ENCODE measurements at regions not wholly inside any gene's neighbourhood (a gene's known extent, or its start where the extent isn't known, plus 50 kb on each side); places are given as distances from the start of the nearest gene placed in this dataset.

DNA sequence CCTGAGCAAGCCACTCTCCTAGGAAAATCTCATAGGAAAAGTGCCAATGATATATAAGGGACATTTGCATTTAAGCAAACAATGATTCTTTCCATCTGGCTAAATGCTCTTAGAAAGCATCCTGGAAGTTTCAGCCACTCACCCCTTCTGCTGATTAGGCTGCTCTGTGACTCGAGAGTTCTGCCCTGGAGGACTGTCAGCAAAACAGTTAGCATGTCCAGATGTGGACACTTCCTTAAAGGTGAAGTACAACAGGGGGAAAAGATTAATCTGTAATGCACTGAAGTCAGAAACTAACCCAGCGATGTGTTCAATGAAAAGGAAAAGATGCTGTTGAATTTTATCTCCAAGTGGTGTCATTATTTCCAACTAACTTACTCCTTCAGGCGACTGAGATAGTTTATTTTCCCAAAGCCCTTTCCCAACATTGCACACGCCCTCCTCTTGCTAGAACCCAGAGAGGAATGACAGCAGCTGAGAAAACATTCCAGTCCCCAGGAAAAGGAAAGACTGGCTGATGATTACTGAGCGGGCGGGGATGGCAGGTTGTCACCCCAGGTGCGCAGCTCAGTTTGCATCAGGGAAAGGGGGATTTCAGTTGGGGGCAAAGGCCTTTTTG lies 214.0 kb downstream of the SS18 start:
- peak; percentile 37 for DNase-seq
- Histone ChIP-seq H3K4me1 (no peaks in the 10 kb centered on the region), H3K27ac (no peak overlapping the region), H3K9me3 (no peaks in the 10 kb centered on the region), H3K9ac (ENCODE audit: low read depth in 2 of 2, low read length in 2 of 2) (no peak overlapping the region), H3K36me3 (no peaks in the 10 kb centered on the region), H3K4me3 (no peak overlapping the region), H3K27me3 (no peaks in the 10 kb centered on the region)
- no peak for TF ChIP-seq CTCF (IDR thresholded peaks at IDR 0.05)
- intact Hi-C loops (cut with DNase I) = no loop called here

- no peak for DNase-seq
- intact Hi-C loops (cut with DNase I) = no loop called here
- Histone ChIP-seq H3K9me3 (no peaks in the 10 kb centered on the region), H3K27me3 (no peaks in the 10 kb centered on the region), H3K4me3 (no peak overlapping the region), H3K27ac (no peak overlapping the region), H3K9ac (ENCODE audit: low read depth in 2 of 2, low read length in 2 of 2) (no peak overlapping the region), H3K36me3 (no peaks in the 10 kb centered on the region), H3K4me1 (no peaks in the 10 kb centered on the region)
- no peak for TF ChIP-seq CTCF (IDR thresholded peaks at IDR 0.05)
Observed at GRCh38 chr18:25875551-25876240, 214.7 kb downstream of the SS18 start.

DNA sequence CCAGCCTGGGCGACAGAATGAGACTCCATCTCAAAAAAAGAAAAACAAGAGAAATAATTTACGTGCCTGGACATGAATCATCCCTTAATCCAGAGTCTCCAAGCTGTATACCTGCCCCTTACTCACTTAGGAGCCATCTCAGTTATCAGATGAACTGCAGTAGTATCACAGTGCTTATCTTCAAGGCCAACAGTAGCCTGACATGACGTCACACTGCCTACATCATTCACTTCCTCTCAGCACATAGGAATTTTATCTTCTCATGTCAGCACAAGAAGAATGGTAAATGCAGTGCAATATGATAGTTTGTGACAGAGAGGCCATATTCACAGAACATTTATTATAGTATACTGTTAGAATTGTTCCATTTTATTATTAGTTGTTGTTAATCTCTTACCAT lies 216.6 kb downstream of the SS18 start:
- Histone ChIP-seq H3K4me1 (no peaks in the 10 kb centered on the region), H3K36me3 (no peaks in the 10 kb centered on the region), H3K9me3 (no peaks in the 10 kb centered on the region), H3K27me3 (no peaks in the 10 kb centered on the region), H3K9ac (ENCODE audit: low read depth in 2 of 2, low read length in 2 of 2) (no peak overlapping the region), H3K27ac (no peak overlapping the region), H3K4me3 (no peak overlapping the region)
- intact Hi-C loops (cut with DNase I) = no loop called here
- DNase-seq = no peak
- TF ChIP-seq CTCF (IDR thresholded peaks at IDR 0.05) = no peak

- TF ChIP-seq CTCF (IDR thresholded peaks at IDR 0.05) = no peak
- Histone ChIP-seq H3K9ac (ENCODE audit: low read depth in 2 of 2, low read length in 2 of 2) (no peak overlapping the region), H3K4me1 (no peaks in the 10 kb centered on the region), H3K4me3 (no peak overlapping the region), H3K36me3 (no peaks in the 10 kb centered on the region), H3K9me3 (no peaks in the 10 kb centered on the region), H3K27me3 (no peaks in the 10 kb centered on the region), H3K27ac (no peak overlapping the region)
- intact Hi-C loops (cut with DNase I) = no loop called here
- DNase-seq = no peak
Observed at GRCh38 chr18:25866331-25866730, 224.1 kb downstream of the SS18 start.

- H3K36me3 ChIP-seq = no peaks in the 10 kb centered on the region
- H3K4me1 ChIP-seq = no peaks in the 10 kb centered on the region
- no peak for DNase-seq
- H3K27ac ChIP-seq = no peak overlapping the region
- H3K4me3 ChIP-seq = no peak overlapping the region
- H3K9me3 ChIP-seq = no peaks in the 10 kb centered on the region
- intact Hi-C loops (cut with DNase I) = no loop called here
- no peak for TF ChIP-seq CTCF (IDR thresholded peaks at IDR 0.05)
- no peaks in the 10 kb centered on the region for H3K27me3 ChIP-seq
- H3K9ac ChIP-seq (ENCODE audit: low read depth in 2 of 2, low read length in 2 of 2) = no peak overlapping the region
Observed at GRCh38 chr18:25862881-25863600, 227.4 kb downstream of the SS18 start.

Measured in colonic mucosa (tissue), 4 donors.